CD14-positive monocyte (primary cell): ENCODE measurements at regions not wholly inside any gene's neighbourhood (a gene's known extent, or its start where the extent isn't known, plus 50 kb on each side); places are given as distances from the start of the nearest gene placed in this dataset.

ENCODE experiments used
- DNase-seq, 3 donors: peaks; one replicate each; pipeline ENCODE4 v3.0.0-alpha.2; 2011 to 2022
- H2AFZ ChIP-seq: 2 replicates; pipeline ENCODE4 v1.6.0; 2012; ENCODE audit warnings: mild to moderate bottlenecking, low read depth, low read length, inconsistent platforms; ENCODE audit not compliant: insufficient read depth, poor library complexity, severe bottlenecking
- H3K27ac ChIP-seq, 2 donors: 1 replicate in 1 of 2; 2 replicates in 1 of 2; pipeline ENCODE4 v1.5.1; 2012 to 2013; ENCODE audit warnings: low read length in 2 of 2, control low read depth in 1 of 2, inconsistent platforms in 1 of 2, low read depth in 1 of 2, mild to moderate bottlenecking in 1 of 2
- H3K27me3 ChIP-seq, 2 donors: one replicate each; pipeline versions ENCODE4 v1.6.0 to v1.6.1; 2011 to 2013; ENCODE audit warnings: low read length in 2 of 2; ENCODE audit not compliant: control insufficient read depth in 2 of 2, insufficient read depth in 2 of 2
- H3K36me3 ChIP-seq, 2 donors: replicated peaks in 1 of 2; 1 replicate in 1 of 2; 2 replicates in 1 of 2; pipeline versions ENCODE4 v1.5.1 to v1.6.1; 2012 to 2013; ENCODE audit warnings: low read length in 2 of 2, control low read depth in 1 of 2, inconsistent platforms in 1 of 2, mild to moderate bottlenecking in 1 of 2; ENCODE audit not compliant: insufficient read depth in 2 of 2, control insufficient read depth in 1 of 2
- H3K4me1 ChIP-seq, 2 donors: 1 replicate in 1 of 2; 2 replicates in 1 of 2; pipeline versions ENCODE4 v1.5.1 to v1.6.1; 2012 to 2013; ENCODE audit warnings: low read length in 2 of 2, control low read depth in 1 of 2, inconsistent platforms in 1 of 2, mild to moderate bottlenecking in 1 of 2, moderate library complexity in 1 of 2; ENCODE audit not compliant: insufficient read depth in 2 of 2, control insufficient read depth in 1 of 2
- H3K4me2 ChIP-seq: replicated peaks from 2 replicates; pipeline ENCODE3; 2012; ENCODE audit warnings: low read length, moderate library complexity, mild to moderate bottlenecking; ENCODE audit not compliant: poor library complexity, severe bottlenecking; ENCODE audit errors: extremely low read depth
- H3K4me3 ChIP-seq, 3 experiments: fragments of 200-600 bp in 1 of 3; sonication (generic) in 1 of 3; replicated peaks in 1 of 3; 1 replicate in 2 of 3; 2 replicates in 1 of 3; pipeline ENCODE4 v1.5.1; 2011 to 2013; ENCODE audit warnings: low read length in 3 of 3, mild to moderate bottlenecking in 3 of 3, control low read depth in 2 of 3, low read depth in 2 of 3, inconsistent platforms in 1 of 3, moderate library complexity in 1 of 3
- H3K79me2 ChIP-seq: 2 replicates; pipeline ENCODE4 v1.6.0; 2012; ENCODE audit warnings: mild to moderate bottlenecking, control low read depth, inconsistent platforms, low read length, moderate library complexity; ENCODE audit not compliant: insufficient read depth
- H3K9ac ChIP-seq: 2 replicates; pipeline ENCODE4 v1.6.0; 2017; ENCODE audit warnings: low read length, mild to moderate bottlenecking; ENCODE audit not compliant: insufficient read depth, poor library complexity, severe bottlenecking
- H3K9me3 ChIP-seq, 2 donors: replicated peaks in 1 of 2; 1 replicate in 1 of 2; 2 replicates in 1 of 2; pipeline versions ENCODE4 v1.5.1 to v1.6.1; 2012 to 2013; ENCODE audit warnings: low read length in 2 of 2, control low read depth in 1 of 2; ENCODE audit not compliant: control insufficient read depth in 1 of 2, insufficient read depth in 1 of 2
- H4K20me1 ChIP-seq: 2 replicates; pipeline ENCODE4 v1.6.0; 2012; ENCODE audit warnings: mild to moderate bottlenecking, low read length, control low read depth, moderate library complexity; ENCODE audit not compliant: insufficient read depth
- H3K27ac Mint-ChIP-seq, 7 donors: one replicate each; pipeline ENCODE4 v1.8.0; 2020; ENCODE audit warnings: mild to moderate bottlenecking in 7 of 7, mixed read lengths in 7 of 7, moderate library complexity in 6 of 7, inconsistent platforms in 2 of 7
- H3K27me3 Mint-ChIP-seq, 3 donors: one replicate each; pipeline ENCODE4 v1.8.0; 2021 to 2022; ENCODE audit warnings: low read depth in 3 of 3, mild to moderate bottlenecking in 3 of 3, mixed read lengths in 3 of 3, moderate library complexity in 3 of 3, inconsistent platforms in 1 of 3
- H3K36me3 Mint-ChIP-seq, 2 donors: one replicate each; pipeline ENCODE4 v1.8.0; 2020; ENCODE audit warnings: mixed read lengths in 2 of 2, inconsistent platforms in 1 of 2, mild to moderate bottlenecking in 1 of 2
- H3K4me1 Mint-ChIP-seq: one replicate; pipeline ENCODE4 v1.8.0; 2020; ENCODE audit warnings: mild to moderate bottlenecking, mixed read lengths
- H3K4me3 Mint-ChIP-seq, 2 donors: one replicate each; pipeline ENCODE4 v1.8.0; 2020; ENCODE audit warnings: mild to moderate bottlenecking in 2 of 2, mixed read lengths in 2 of 2, moderate library complexity in 1 of 2
- H3K9me3 Mint-ChIP-seq, 7 donors: one replicate each; pipeline ENCODE4 v1.8.0; 2020 to 2022; ENCODE audit warnings: mixed read lengths in 7 of 7, mild to moderate bottlenecking in 6 of 7, moderate library complexity in 6 of 7, inconsistent platforms in 2 of 7
- WGBS: methylation state at CpG from one replicate; pipeline ENCODE4 v1.1.5; 2013; ENCODE audit warnings: missing lambda C conversion rate; ENCODE audit not compliant: insufficient coverage; 5-methylcytosine and 5-hydroxymethylcytosine counted together
- intact Hi-C, 2 donors: fragments of 100-400 bp; cut with micrococcal nuclease; formaldehyde crosslinking; loops; one replicate each; pipeline versions ENCODE4 v1.15.0 to v1.15.1; 2023
- TF ChIP-seq, protein P1 (sequence below): fragments of 200-600 bp; IDR thresholded peaks from one replicate; pipeline ENCODE4 v1.8.0; 2022; ENCODE audit warnings: antibody characterized with exemption, mild to moderate bottlenecking

- Mint-ChIP-seq H3K4me1 (no peaks in the 10 kb centered on the region), H3K27ac (no peak overlapping the region), H3K27me3 (peaks cover 0 to 3% (median 2%) of the 10 kb centered on the region in 3 donors), H3K4me3 (no peak overlapping the region), H3K9me3 (peaks cover 0 to 5% (median 1%) of the 10 kb centered on the region in 7 donors), H3K36me3 (no peaks in the 10 kb centered on the region)
- DNase-seq, result no peak
- H3K9ac ChIP-seq, result no peak overlapping the region
- H3K79me2 ChIP-seq, result no peaks in the 10 kb centered on the region
- H3K4me2 ChIP-seq, result no peak overlapping the region
- H3K27ac ChIP-seq, result no peak overlapping the region
- H2AFZ ChIP-seq, result no peak overlapping the region
- TF ChIP-seq, protein P1, sequence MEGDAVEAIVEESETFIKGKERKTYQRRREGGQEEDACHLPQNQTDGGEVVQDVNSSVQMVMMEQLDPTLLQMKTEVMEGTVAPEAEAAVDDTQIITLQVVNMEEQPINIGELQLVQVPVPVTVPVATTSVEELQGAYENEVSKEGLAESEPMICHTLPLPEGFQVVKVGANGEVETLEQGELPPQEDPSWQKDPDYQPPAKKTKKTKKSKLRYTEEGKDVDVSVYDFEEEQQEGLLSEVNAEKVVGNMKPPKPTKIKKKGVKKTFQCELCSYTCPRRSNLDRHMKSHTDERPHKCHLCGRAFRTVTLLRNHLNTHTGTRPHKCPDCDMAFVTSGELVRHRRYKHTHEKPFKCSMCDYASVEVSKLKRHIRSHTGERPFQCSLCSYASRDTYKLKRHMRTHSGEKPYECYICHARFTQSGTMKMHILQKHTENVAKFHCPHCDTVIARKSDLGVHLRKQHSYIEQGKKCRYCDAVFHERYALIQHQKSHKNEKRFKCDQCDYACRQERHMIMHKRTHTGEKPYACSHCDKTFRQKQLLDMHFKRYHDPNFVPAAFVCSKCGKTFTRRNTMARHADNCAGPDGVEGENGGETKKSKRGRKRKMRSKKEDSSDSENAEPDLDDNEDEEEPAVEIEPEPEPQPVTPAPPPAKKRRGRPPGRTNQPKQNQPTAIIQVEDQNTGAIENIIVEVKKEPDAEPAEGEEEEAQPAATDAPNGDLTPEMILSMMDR, result no peak
- no peaks in the 10 kb centered on the region for H3K27me3 ChIP-seq
- H3K4me1 ChIP-seq, result no peaks in the 10 kb centered on the region
- WGBS, result no CpG with 5 or more reads among the region's 6 CpGs
- intact Hi-C loops, result no loop called here
- no peaks in the 10 kb centered on the region for H3K9me3 ChIP-seq
- H3K4me3 ChIP-seq, result no peak overlapping the region
- H3K36me3 ChIP-seq, result no peaks in the 10 kb centered on the region
- no peaks in the 10 kb centered on the region for H4K20me1 ChIP-seq
Observed at GRCh38 chr3:115239717-115240116, 92.6 kb upstream of the ZBTB20 start.

GRCh38 chr3:115244350-115244749 lies 97.3 kb upstream of the ZBTB20 start:
- H3K36me3 Mint-ChIP-seq, result no peaks in the 10 kb centered on the region
- Histone ChIP-seq H3K27ac (no peak overlapping the region), H2AFZ (no peak overlapping the region), H3K4me3 (no peak overlapping the region), H3K36me3 (no peaks in the 10 kb centered on the region), H4K20me1 (no peaks in the 10 kb centered on the region), H3K4me1 (no peaks in the 10 kb centered on the region), H3K27me3 (no peaks in the 10 kb centered on the region), H3K79me2 (no peaks in the 10 kb centered on the region), H3K4me2 (no peak overlapping the region), H3K9me3 (no peaks in the 10 kb centered on the region), H3K9ac (no peak overlapping the region)
- H3K9me3 Mint-ChIP-seq, result peaks cover 0 to 5% (median 1%) of the 10 kb centered on the region in 7 donors
- intact Hi-C loops, result no loop called here
- no peak for DNase-seq
- no CpG with 5 or more reads among the region's 3 CpGs for WGBS
- H3K4me1 Mint-ChIP-seq, result no peaks in the 10 kb centered on the region
- H3K27me3 Mint-ChIP-seq, result peaks cover 0 to 2% (median 0%) of the 10 kb centered on the region in 3 donors
- H3K4me3 Mint-ChIP-seq, result no peak overlapping the region
- TF ChIP-seq, protein P1, result no peak
- no peak overlapping the region for H3K27ac Mint-ChIP-seq
